GM23338 (cell line): ENCODE measurements at regions not wholly inside any gene's neighbourhood (a gene's known extent, or its start where the extent isn't known, plus 50 kb on each side); places are given as distances from the start of the nearest gene placed in this dataset.

Source experiments
- ATAC-seq: fragments of 200-7000 bp; cut with Tn5 transposase; 3 replicates; pipeline ENCODE4 v1.9.1; 2020
- DNase-seq: peaks from one replicate; pipeline ENCODE4 v3.0.0-alpha.2; 2015; ENCODE audit warnings: low spot score
- H2AFZ ChIP-seq: fragments of 200-600 bp; sonication (generic); 2 replicates; pipeline ENCODE4 v1.8.0; 2016; ENCODE audit warnings: antibody characterized with exemption, mild to moderate bottlenecking, moderate library complexity
- H3F3A ChIP-seq: fragments of 200-600 bp; sonication (generic); replicated peaks from 2 replicates; pipeline ENCODE4 v1.8.0; 2017; ENCODE audit warnings: antibody characterized with exemption, mixed run types, low read depth
- H3K27ac ChIP-seq: fragments of 200-600 bp; sonication (generic); 2 replicates; pipeline ENCODE4 v1.6.1; 2016; ENCODE audit warnings: low read depth
- H3K27me3 ChIP-seq: fragments of 200-600 bp; sonication (generic); 2 replicates; pipeline ENCODE4 v1.8.0; 2016; ENCODE audit warnings: mild to moderate bottlenecking, mixed run types, moderate library complexity; ENCODE audit not compliant: insufficient read depth
- H3K36me3 ChIP-seq: fragments of 200-600 bp; sonication (generic); 2 replicates; pipeline ENCODE4 v1.8.0; 2016; ENCODE audit warnings: mild to moderate bottlenecking; ENCODE audit not compliant: insufficient read depth
- H3K4me1 ChIP-seq: fragments of 200-600 bp; sonication (generic); 2 replicates; pipeline ENCODE4 v1.8.0; 2016; ENCODE audit warnings: mild to moderate bottlenecking, moderate library complexity; ENCODE audit not compliant: insufficient read depth
- H3K4me2 ChIP-seq: fragments of 200-600 bp; sonication (generic); 2 replicates; pipeline ENCODE4 v1.7.1; 2017; ENCODE audit warnings: mixed run types
- H3K4me3 ChIP-seq: fragments of 200-600 bp; sonication (generic); 2 replicates; pipeline ENCODE4 v1.6.1; 2016; ENCODE audit warnings: mixed run types
- H3K79me2 ChIP-seq: fragments of 200-600 bp; sonication (generic); replicated peaks from 2 replicates; pipeline ENCODE4 v1.8.0; 2017; ENCODE audit warnings: mild to moderate bottlenecking; ENCODE audit not compliant: insufficient read depth
- H3K9me2 ChIP-seq: fragments of 200-600 bp; sonication (generic); 2 replicates; pipeline ENCODE4 v1.8.0; 2017; ENCODE audit not compliant: insufficient read depth
- H4K20me1 ChIP-seq: fragments of 200-600 bp; sonication (generic); replicated peaks from 2 replicates; pipeline ENCODE4 v1.8.0; 2017; ENCODE audit warnings: mild to moderate bottlenecking; ENCODE audit not compliant: insufficient read depth
- H3K27ac Mint-ChIP-seq: 2 replicates; pipeline ENCODE4 v1.8.0; 2020; ENCODE audit warnings: inconsistent platforms, mild to moderate bottlenecking, moderate library complexity, mixed read lengths
- H3K27me3 Mint-ChIP-seq: 3 replicates; pipeline ENCODE4 v1.8.0; 2022; ENCODE audit warnings: low read depth, mild to moderate bottlenecking, moderate library complexity, mixed read lengths, inconsistent platforms; ENCODE audit not compliant: insufficient read depth, poor library complexity
- H3K36me3 Mint-ChIP-seq: 3 replicates; pipeline ENCODE4 v1.8.0; 2021; ENCODE audit warnings: low read depth, mild to moderate bottlenecking, inconsistent platforms, moderate library complexity, mixed read lengths
- H3K4me1 Mint-ChIP-seq: 3 replicates; pipeline ENCODE4 v1.8.0; 2020; ENCODE audit warnings: mild to moderate bottlenecking, inconsistent platforms, mixed read lengths
- H3K4me3 Mint-ChIP-seq: 3 replicates; pipeline ENCODE4 v1.8.0; 2021; ENCODE audit warnings: moderate library complexity, mild to moderate bottlenecking, inconsistent platforms, mixed read lengths
- H3K9me3 Mint-ChIP-seq: 3 replicates; pipeline ENCODE4 v1.8.0; 2020; ENCODE audit warnings: moderate library complexity, mild to moderate bottlenecking, inconsistent platforms, mixed read lengths
- CREB1 ChIP-seq: fragments of 250-450 bp; sonication (Bioruptor Pico); IDR thresholded peaks from 2 replicates; pipeline ENCODE4 v1.5.0; 2020; ENCODE audit warnings: low read depth, mild to moderate bottlenecking, moderate library complexity
- CTCF ChIP-seq, 2 experiments: fragments of 200-600 bp in 1 of 2; sonication (generic) in 1 of 2; conservative IDR thresholded peaks; 2 replicates each; pipeline versions ENCODE4 v1.5.1 to v1.6.1; 2016 to 2017; ENCODE audit warnings: antibody characterized with exemption in 2 of 2, low read depth in 2 of 2, mild to moderate bottlenecking in 2 of 2, moderate library complexity in 1 of 2
- ETS1 ChIP-seq: IDR thresholded peaks from 2 replicates; pipeline ENCODE4 v1.6.1; 2016; ENCODE audit warnings: antibody characterized with exemption
- EZH2 ChIP-seq: fragments of 200-600 bp; sonication (generic); IDR thresholded peaks from one replicate; pipeline ENCODE4 v1.8.0; 2017; ENCODE audit warnings: antibody characterized with exemption, mild to moderate bottlenecking, low read depth; ENCODE audit not compliant: unreplicated experiment
- EZH2phosphoT487 ChIP-seq: fragments of 200-600 bp; sonication (generic); IDR thresholded peaks from one replicate; pipeline ENCODE4 v1.8.1; 2018; ENCODE audit warnings: antibody characterized with exemption; ENCODE audit not compliant: unreplicated experiment
- JUNB ChIP-seq: IDR thresholded peaks from one replicate; pipeline ENCODE4 v1.6.1; 2016; ENCODE audit warnings: antibody characterized with exemption; ENCODE audit not compliant: unreplicated experiment
- NANOG ChIP-seq: IDR thresholded peaks from 2 replicates; pipeline ENCODE4 v1.6.1; 2016; ENCODE audit warnings: antibody characterized with exemption, borderline replicate concordance
- POLR2AphosphoS5 ChIP-seq: IDR thresholded peaks from 2 replicates; pipeline ENCODE4 v1.6.1; 2016; ENCODE audit warnings: antibody characterized with exemption, low read depth
- REST ChIP-seq: IDR thresholded peaks from one replicate; pipeline ENCODE4 v1.6.1; 2018; ENCODE audit warnings: antibody characterized with exemption; ENCODE audit not compliant: unreplicated experiment
- STAT1 ChIP-seq: IDR thresholded peaks from one replicate; pipeline ENCODE4 v1.6.1; 2016; ENCODE audit warnings: antibody characterized with exemption; ENCODE audit not compliant: unreplicated experiment
- ZNF114 ChIP-seq: fragments of 250-450 bp; sonication (Bioruptor Pico); IDR thresholded peaks from 2 replicates; pipeline ENCODE4 v1.5.0; 2020; ENCODE audit warnings: mild to moderate bottlenecking, moderate library complexity
- ZNF331 ChIP-seq: fragments of 250-450 bp; sonication (Bioruptor Pico); IDR thresholded peaks from 2 replicates; pipeline ENCODE4 v1.5.0; 2020; ENCODE audit warnings: low read depth, mild to moderate bottlenecking, moderate library complexity
- ZNF462 ChIP-seq: fragments of 250-450 bp; sonication (Bioruptor Pico); IDR thresholded peaks from 2 replicates; pipeline ENCODE4 v1.5.0; 2020; ENCODE audit warnings: mild to moderate bottlenecking, moderate library complexity

- no peaks in the 10 kb centered on the region for H3K36me3 ChIP-seq
- H2AFZ ChIP-seq: no peak overlapping the region
- H3F3A ChIP-seq: no peaks in the 10 kb centered on the region
- TF ChIP-seq JUNB: no peak
- TF ChIP-seq ZNF331 (CRISPR knock-in tag): no peak
- no peak for TF ChIP-seq EZH2phosphoT487
- TF ChIP-seq CTCF (conservative IDR thresholded peaks at IDR 0.05; ENCODE audit: low read depth in 2 of 2): no peak
- TF ChIP-seq NANOG: no peak
- TF ChIP-seq EZH2: no peak
- no peak for TF ChIP-seq ZNF114 (CRISPR knock-in tag)
- TF ChIP-seq CREB1: no peak
- no peak for TF ChIP-seq POLR2AphosphoS5
- no peak for TF ChIP-seq REST
- TF ChIP-seq ETS1: no peak
- TF ChIP-seq STAT1: no peak
- no peak for TF ChIP-seq ZNF462
- H3K4me2 ChIP-seq: no peak overlapping the region
- H3K27ac ChIP-seq: no peak overlapping the region
- no peaks in the 10 kb centered on the region for H3K36me3 Mint-ChIP-seq
- H3K9me3 Mint-ChIP-seq: no peaks in the 10 kb centered on the region; the same call in 2 of the 3 replicates
- no peaks in the 10 kb centered on the region for H3K9me2 ChIP-seq
- H3K27me3 ChIP-seq: no peaks in the 10 kb centered on the region
- peaks cover 10% of the 10 kb centered on the region for H3K4me1 Mint-ChIP-seq
- DNase-seq: no peak
- peaks cover 3% of the 10 kb centered on the region for H3K27me3 Mint-ChIP-seq
- no peaks in the 10 kb centered on the region for H3K79me2 ChIP-seq
- no peak for ATAC-seq
- no peaks in the 10 kb centered on the region for H3K4me1 ChIP-seq
- no peak overlapping the region for H3K4me3 ChIP-seq
- H3K4me3 Mint-ChIP-seq: no peak overlapping the region
- H3K27ac Mint-ChIP-seq: no peak overlapping the region
- no peaks in the 10 kb centered on the region for H4K20me1 ChIP-seq
Measured at GRCh38 chrX:13469963-13470684, 99.3 kb upstream of the EGFL6 start.
